NCI-H2227 treated with DMSO at 0.1 percent for 48 hours (cell line): ENCODE measurements at regions not wholly inside any gene's neighbourhood (a gene's known extent, or its start where the extent isn't known, plus 50 kb on each side); places are given as distances from the start of the nearest gene placed in this dataset.
A peak's percentile ranks its signal among the peaks of the same experiment; 100 is the strongest.

Source experiments
- DNase-seq: peaks from one replicate; lab custom pipeline; 2025; lab: John Stamatoyannopoulos, UW

- DNase-seq: no peak
Observed at GRCh38 chr17:77874303-77875050, 84.0 kb upstream of the TNRC6C start.

GRCh38 chr17:77875051-77875780, 83.3 kb upstream of the TNRC6C start:
- DNase-seq: no peak

GRCh38 chr17:77875881-77876509, 82.5 kb upstream of the TNRC6C start:
- no peak for DNase-seq

- DNase-seq: no peak
Observed at GRCh38 chr17:77877036-77877435, 81.5 kb upstream of the TNRC6C start.

GRCh38 chr17:77877646-77878355, 80.7 kb upstream of the TNRC6C start:
- DNase-seq: no peak

- DNase-seq: no peak
Observed at GRCh38 chr17:77879226-77879895, 79.1 kb upstream of the TNRC6C start.

GRCh38 chr17:77879896-77880280, 78.6 kb upstream of the TNRC6C start:
- no peak for DNase-seq

GRCh38 chr17:77880711-77881450, 77.6 kb upstream of the TNRC6C start:
- DNase-seq: no peak

GRCh38 chr17:77881545-77881944, 77.0 kb upstream of the TNRC6C start:
- DNase-seq: no peak

- DNase-seq: no peak
Observed at GRCh38 chr17:77882040-77882439, 76.5 kb upstream of the TNRC6C start.

GRCh38 chr17:77882481-77883212, 75.9 kb upstream of the TNRC6C start:
- no peak for DNase-seq

- DNase-seq: no peak
Observed at GRCh38 chr17:77883213-77883650, 75.3 kb upstream of the TNRC6C start.

- peak; percentile 86 for DNase-seq
Observed at GRCh38 chr17:77884019-77884418, 74.5 kb upstream of the TNRC6C start.

- no peak for DNase-seq
Observed at GRCh38 chr17:77884967-77885641, 73.4 kb upstream of the TNRC6C start.

- no peak for DNase-seq
Observed at GRCh38 chr17:77885678-77886386, 72.7 kb upstream of the TNRC6C start.

- DNase-seq: no peak
Observed at GRCh38 chr17:77886387-77886728, 72.1 kb upstream of the TNRC6C start.

GRCh38 chr17:77887110-77887463, 71.4 kb upstream of the TNRC6C start:
- no peak for DNase-seq

GRCh38 chr17:77887464-77888241, 70.8 kb upstream of the TNRC6C start:
- no peak for DNase-seq
